ENCODE measurements at regions not wholly inside any gene's neighbourhood (a gene's known extent, or its start where the extent isn't known, plus 50 kb on each side); places are given as distances from the start of the nearest gene placed in this dataset.

- TF ChIP-seq MAX (IDR thresholded peaks at IDR 0.05; ENCODE audit: low read depth, low read length): no peak
- TF ChIP-seq CTCF (IDR thresholded peaks at IDR 0.05; ENCODE audit: low read depth, low read length): no peak
- no peak for TF ChIP-seq POLR2A (IDR thresholded peaks at IDR 0.05; ENCODE audit: extremely low read depth, insufficient read length)
Observed at GRCh38 chr19:13646758-13647157, 117.6 kb upstream of the MRI1 start.

Measured in NB4 (cell line).